Vagina (tissue), 2 donors: ENCODE measurements at regions not wholly inside any gene's neighbourhood (a gene's known extent, or its start where the extent isn't known, plus 50 kb on each side); places are given as distances from the start of the nearest gene placed in this dataset.

Source experiments
- DNase-seq, 2 donors: peaks; one replicate each; pipeline ENCODE4 v3.0.0-alpha.2; 2017; ENCODE audit errors: extremely low spot score in 2 of 2
- H3K27ac ChIP-seq: fragments of 200-600 bp; sonication (generic); one replicate; pipeline ENCODE4 v1.5.1; 2019
- H3K27me3 ChIP-seq: fragments of 200-600 bp; sonication (generic); one replicate; pipeline ENCODE4 v1.5.1; 2019
- H3K36me3 ChIP-seq, 2 donors: fragments of 200-600 bp; sonication (generic); one replicate each; pipeline ENCODE4 v1.5.1; 2017 to 2019
- H3K4me1 ChIP-seq: fragments of 200-600 bp; sonication (generic); one replicate; pipeline ENCODE4 v1.5.1; 2019
- H3K4me3 ChIP-seq, 2 donors: fragments of 200-600 bp; sonication (generic); 1 replicate in 1 of 2; 2 replicates in 1 of 2; pipeline ENCODE4 v1.5.1; 2016 to 2019
- H3K9me3 ChIP-seq: fragments of 200-600 bp; sonication (generic); one replicate; pipeline ENCODE4 v1.5.1; 2019
- POLR2A ChIP-seq, 2 donors: fragments of 450-650 bp; IDR thresholded peaks; one replicate each; pipeline ENCODE4 v1.6.1; 2017; ENCODE audit warnings: antibody characterized with exemption in 2 of 2, mild to moderate bottlenecking in 2 of 2, moderate library complexity in 2 of 2
- POLR2AphosphoS5 ChIP-seq, 2 donors: sonication (generic); formaldehyde crosslinking; IDR thresholded peaks; one replicate each; pipeline ENCODE4 v1.9.0; 2017; ENCODE audit warnings: antibody characterized with exemption in 2 of 2, mild to moderate bottlenecking in 2 of 2, low read depth in 1 of 2; ENCODE audit not compliant: insufficient read depth in 1 of 2
- intact Hi-C: fragments of 100-400 bp; cut with DNase I; formaldehyde crosslinking; loops from one replicate; pipeline ENCODE4 v1.15.1; 2023
- TF ChIP-seq, protein P1 (sequence below), 3 experiments: fragments of 450-650 bp in 2 of 3; fragments of 200-600 bp in 1 of 3; sonication (generic) in 1 of 3; IDR thresholded peaks; one replicate each; pipeline ENCODE4 v1.5.1; 2017 to 2019; ENCODE audit warnings: antibody characterized with exemption in 3 of 3, mild to moderate bottlenecking in 2 of 3, moderate library complexity in 2 of 3

GRCh38 chr1:47505267-47505666 is 67.4 kb downstream of the FOXD2 start:
- H3K4me1 ChIP-seq = peaks cover 17% of the 10 kb centered on the region
- no peak overlapping the region for H3K4me3 ChIP-seq
- H3K27ac ChIP-seq = no peak overlapping the region
- no peaks in the 10 kb centered on the region for H3K36me3 ChIP-seq
- DNase-seq = no peak
- H3K9me3 ChIP-seq = no peaks in the 10 kb centered on the region
- intact Hi-C loops = no loop called here
- TF ChIP-seq POLR2AphosphoS5 (IDR thresholded peaks at IDR 0.05; ENCODE audit: insufficient read depth in 1 of 2, low read depth in 1 of 2) (no peak), POLR2A (IDR thresholded peaks at IDR 0.05) (no peak)
- TF ChIP-seq, protein P1, sequence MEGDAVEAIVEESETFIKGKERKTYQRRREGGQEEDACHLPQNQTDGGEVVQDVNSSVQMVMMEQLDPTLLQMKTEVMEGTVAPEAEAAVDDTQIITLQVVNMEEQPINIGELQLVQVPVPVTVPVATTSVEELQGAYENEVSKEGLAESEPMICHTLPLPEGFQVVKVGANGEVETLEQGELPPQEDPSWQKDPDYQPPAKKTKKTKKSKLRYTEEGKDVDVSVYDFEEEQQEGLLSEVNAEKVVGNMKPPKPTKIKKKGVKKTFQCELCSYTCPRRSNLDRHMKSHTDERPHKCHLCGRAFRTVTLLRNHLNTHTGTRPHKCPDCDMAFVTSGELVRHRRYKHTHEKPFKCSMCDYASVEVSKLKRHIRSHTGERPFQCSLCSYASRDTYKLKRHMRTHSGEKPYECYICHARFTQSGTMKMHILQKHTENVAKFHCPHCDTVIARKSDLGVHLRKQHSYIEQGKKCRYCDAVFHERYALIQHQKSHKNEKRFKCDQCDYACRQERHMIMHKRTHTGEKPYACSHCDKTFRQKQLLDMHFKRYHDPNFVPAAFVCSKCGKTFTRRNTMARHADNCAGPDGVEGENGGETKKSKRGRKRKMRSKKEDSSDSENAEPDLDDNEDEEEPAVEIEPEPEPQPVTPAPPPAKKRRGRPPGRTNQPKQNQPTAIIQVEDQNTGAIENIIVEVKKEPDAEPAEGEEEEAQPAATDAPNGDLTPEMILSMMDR (IDR thresholded peaks at IDR 0.05) = no peak
- H3K27me3 ChIP-seq = no peaks in the 10 kb centered on the region

DNA sequence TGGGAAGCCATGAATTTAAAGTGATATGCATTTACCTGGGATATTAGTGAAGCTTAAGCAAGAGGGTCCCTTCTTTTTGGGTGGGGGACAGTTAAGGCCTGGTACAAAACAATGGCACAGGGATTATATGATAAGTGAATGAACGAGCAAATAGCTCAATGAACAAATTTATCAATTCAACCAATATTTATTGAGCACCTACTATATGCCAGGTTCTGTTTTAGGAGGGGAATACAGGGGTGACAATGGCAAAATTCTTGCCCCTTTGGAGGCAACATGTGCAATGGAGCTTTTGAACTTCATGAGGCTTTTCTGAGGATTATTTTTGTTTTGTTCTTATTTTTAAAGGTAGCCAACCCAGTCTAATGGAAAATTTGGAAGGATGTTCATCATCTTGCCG is 68.2 kb downstream of the FOXD2 start:
- Histone ChIP-seq H3K27me3 (no peaks in the 10 kb centered on the region), H3K4me1 (peaks cover 17% of the 10 kb centered on the region), H3K4me3 (no peak overlapping the region), H3K9me3 (no peaks in the 10 kb centered on the region), H3K36me3 (no peaks in the 10 kb centered on the region), H3K27ac (no peak overlapping the region)
- TF ChIP-seq, protein P1 (IDR thresholded peaks at IDR 0.05) = no peak
- TF ChIP-seq POLR2AphosphoS5 (IDR thresholded peaks at IDR 0.05; ENCODE audit: insufficient read depth in 1 of 2, low read depth in 1 of 2) (no peak), POLR2A (IDR thresholded peaks at IDR 0.05) (no peak)
- DNase-seq = no peak
- intact Hi-C loops = no loop called here

DNA sequence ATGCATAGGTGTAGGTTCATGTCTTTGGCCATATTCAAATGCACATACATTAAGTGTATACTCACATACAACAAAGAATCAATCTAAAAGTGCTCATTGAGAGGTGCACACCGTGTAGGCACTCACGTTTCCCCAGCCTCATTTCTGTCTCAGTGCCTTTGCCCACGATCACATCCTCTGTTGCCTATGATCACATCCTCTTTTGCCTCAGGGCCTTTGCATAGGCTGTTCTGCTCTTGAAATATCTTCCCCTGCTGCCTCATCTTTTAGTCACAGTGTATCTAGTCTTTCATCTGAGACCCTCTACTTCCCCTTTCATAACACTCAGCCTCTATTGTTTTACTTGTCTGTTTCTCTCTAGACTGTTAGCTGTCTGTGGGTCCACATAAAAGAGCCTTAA is 69.3 kb downstream of the FOXD2 start:
- TF ChIP-seq POLR2AphosphoS5 (IDR thresholded peaks at IDR 0.05; ENCODE audit: insufficient read depth in 1 of 2, low read depth in 1 of 2) (no peak), POLR2A (IDR thresholded peaks at IDR 0.05) (no peak)
- TF ChIP-seq, protein P1 (IDR thresholded peaks at IDR 0.05) = no peak
- DNase-seq = no peak
- intact Hi-C loops = no loop called here
- Histone ChIP-seq H3K9me3 (no peaks in the 10 kb centered on the region), H3K4me1 (peaks cover 17% of the 10 kb centered on the region), H3K36me3 (no peaks in the 10 kb centered on the region), H3K27me3 (no peaks in the 10 kb centered on the region), H3K4me3 (no peak overlapping the region), H3K27ac (no peak overlapping the region)

DNA sequence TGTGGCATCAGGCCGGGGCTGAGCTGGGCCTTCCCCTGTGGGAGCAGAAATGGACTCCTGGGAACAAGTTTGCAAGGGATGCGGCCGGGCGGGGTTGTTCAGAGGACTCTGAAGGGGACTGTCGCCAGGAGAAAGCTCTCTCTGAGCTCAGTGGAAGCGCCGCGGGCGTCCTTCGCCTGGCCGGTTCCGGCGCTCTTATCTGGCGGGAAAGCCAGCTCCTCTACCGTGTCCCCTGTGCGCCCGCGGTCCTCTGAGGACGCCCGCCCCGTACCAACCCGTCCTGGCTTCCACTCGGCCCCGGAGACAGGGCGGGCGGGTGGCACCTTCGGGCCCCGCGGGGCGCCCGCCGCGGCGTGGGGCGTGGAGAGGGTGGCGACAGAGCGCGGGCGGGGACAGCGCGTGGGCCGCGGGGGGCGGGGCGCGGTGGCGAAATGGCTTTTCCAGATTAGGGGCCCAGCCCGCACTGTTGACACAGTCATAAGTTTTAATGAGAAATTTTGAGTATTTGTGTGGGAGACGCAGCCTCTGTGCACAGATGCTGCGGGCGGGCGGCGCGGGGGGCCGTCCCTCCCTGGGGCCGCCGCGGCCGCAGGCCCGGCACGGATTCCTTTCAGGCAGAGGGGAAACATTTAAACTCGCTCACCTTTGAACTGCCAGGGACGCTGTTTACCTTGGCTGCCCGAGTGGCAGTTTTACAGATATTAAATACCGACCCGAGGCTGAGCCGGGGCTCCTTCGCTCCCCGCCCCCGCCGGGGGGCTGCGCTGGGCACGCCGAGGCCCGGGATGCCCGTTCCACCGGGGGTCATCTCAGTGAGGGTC is 70.2 kb downstream of the FOXD2 start:
- DNase-seq = no peak
- Histone ChIP-seq H3K27ac (peak overlapping the region; percentile 64), H3K4me3 (peak overlapping the region; percentile 45 to 51), H3K27me3 (no peaks in the 10 kb centered on the region), H3K4me1 (peaks cover 17% of the 10 kb centered on the region), H3K9me3 (no peaks in the 10 kb centered on the region), H3K36me3 (no peaks in the 10 kb centered on the region)
- intact Hi-C loops = no loop called here
- TF ChIP-seq, protein P1 (IDR thresholded peaks at IDR 0.05) = no peak
- TF ChIP-seq POLR2AphosphoS5 (IDR thresholded peaks at IDR 0.05; ENCODE audit: insufficient read depth in 1 of 2, low read depth in 1 of 2) (no peak), POLR2A (IDR thresholded peaks at IDR 0.05) (no peak)

DNA sequence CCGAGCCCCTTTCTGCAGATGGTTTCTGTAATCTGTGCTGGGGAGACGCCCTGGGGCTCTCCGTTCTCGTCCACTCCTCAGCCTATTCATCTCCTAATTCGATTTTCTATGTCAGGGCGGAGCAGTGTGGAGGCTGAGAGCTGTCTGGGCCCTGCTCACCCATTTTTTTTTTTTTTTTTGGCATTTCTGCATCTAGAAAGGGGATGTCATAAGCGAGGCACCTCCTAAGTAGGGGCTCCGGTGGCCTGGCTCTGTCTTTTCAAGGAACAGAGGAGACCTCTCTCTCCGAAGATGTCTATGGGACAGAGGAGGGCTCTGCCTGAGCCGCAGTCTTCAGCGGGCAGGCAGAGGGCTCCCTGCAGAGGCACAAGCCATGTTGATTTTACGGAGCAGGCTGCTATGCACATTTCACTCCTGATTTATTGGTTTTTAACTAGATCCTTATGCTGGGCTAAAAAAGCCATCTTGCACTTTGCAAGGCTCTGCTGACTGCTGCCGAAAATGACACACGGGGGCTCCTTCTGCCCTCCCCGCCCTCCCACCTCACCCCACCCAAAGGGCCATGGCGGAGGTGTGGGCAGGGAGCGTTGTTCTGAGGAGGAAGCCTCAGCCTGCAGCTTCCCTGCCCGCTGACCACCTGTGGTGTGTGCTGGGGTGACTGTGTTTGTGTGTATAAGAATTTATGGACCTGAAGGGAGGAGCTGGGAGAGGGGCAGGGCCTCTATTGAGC is 71.0 kb downstream of the FOXD2 start:
- peaks cover 17% of the 10 kb centered on the region for H3K4me1 ChIP-seq
- H3K9me3 ChIP-seq = no peaks in the 10 kb centered on the region
- TF ChIP-seq, protein P1 (IDR thresholded peaks at IDR 0.05) = no peak
- no peak for TF ChIP-seq POLR2A (IDR thresholded peaks at IDR 0.05)
- TF ChIP-seq POLR2AphosphoS5 (IDR thresholded peaks at IDR 0.05; ENCODE audit: insufficient read depth in 1 of 2, low read depth in 1 of 2) = no peak
- DNase-seq = no peak
- H3K4me3 ChIP-seq = peak overlapping the region; percentile 45 to 51
- no peaks in the 10 kb centered on the region for H3K36me3 ChIP-seq
- H3K27me3 ChIP-seq = no peaks in the 10 kb centered on the region
- H3K27ac ChIP-seq = peak overlapping the region; percentile 64
- intact Hi-C loops = no loop called here
